Breast epithelium (tissue), 3 donors: ENCODE measurements at regions not wholly inside any gene's neighbourhood (a gene's known extent, or its start where the extent isn't known, plus 50 kb on each side); places are given as distances from the start of the nearest gene placed in this dataset.

Experiments
- CTCF ChIP-seq, 3 donors: fragments of 450-650 bp; IDR thresholded peaks; one replicate each; pipeline ENCODE4 v1.5.1; 2016 to 2017; ENCODE audit warnings: antibody characterized with exemption in 3 of 3, mild to moderate bottlenecking in 3 of 3, moderate library complexity in 3 of 3
- POLR2A ChIP-seq: fragments of 450-650 bp; IDR thresholded peaks from one replicate; pipeline ENCODE4 v1.6.1; 2016; ENCODE audit warnings: antibody characterized with exemption, mild to moderate bottlenecking, moderate library complexity
- POLR2AphosphoS5 ChIP-seq, 3 donors: sonication (generic); formaldehyde crosslinking; IDR thresholded peaks; one replicate each; pipeline ENCODE4 v1.6.1; 2017; ENCODE audit warnings: antibody characterized with exemption in 3 of 3

DNA sequence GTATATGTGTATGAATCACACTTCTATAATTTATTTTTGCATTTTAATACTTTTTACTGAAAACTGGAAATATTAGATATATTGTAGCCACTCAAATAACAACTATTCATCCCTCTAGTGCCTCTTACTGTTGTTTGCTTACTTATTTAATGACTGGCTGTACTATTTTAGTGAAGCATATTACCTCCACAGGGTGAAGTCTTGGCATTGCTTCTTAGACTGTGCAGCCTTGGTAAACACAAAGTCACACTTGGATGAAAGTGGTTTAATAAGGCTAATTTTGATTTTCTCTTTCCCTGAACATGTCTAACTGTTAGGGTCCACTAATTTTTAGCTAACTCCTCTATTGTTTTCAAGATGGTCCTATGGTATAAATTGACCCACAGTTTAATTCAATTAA lies 1043.2 kb upstream of the ADGRB3 start:
- TF ChIP-seq CTCF (IDR thresholded peaks at IDR 0.05) (no peak), POLR2A (no peak), POLR2AphosphoS5 (IDR thresholded peaks at IDR 0.05) (no peak)
